ENCODE measurements at regions not wholly inside any gene's neighbourhood (a gene's known extent, or its start where the extent isn't known, plus 50 kb on each side); places are given as distances from the start of the nearest gene placed in this dataset.
"Not testable (repeated sequence)": the region's sequence is repeated elsewhere in the genome, so short reads cannot be mapped to it uniquely, and the experiment has no call there.

DNA sequence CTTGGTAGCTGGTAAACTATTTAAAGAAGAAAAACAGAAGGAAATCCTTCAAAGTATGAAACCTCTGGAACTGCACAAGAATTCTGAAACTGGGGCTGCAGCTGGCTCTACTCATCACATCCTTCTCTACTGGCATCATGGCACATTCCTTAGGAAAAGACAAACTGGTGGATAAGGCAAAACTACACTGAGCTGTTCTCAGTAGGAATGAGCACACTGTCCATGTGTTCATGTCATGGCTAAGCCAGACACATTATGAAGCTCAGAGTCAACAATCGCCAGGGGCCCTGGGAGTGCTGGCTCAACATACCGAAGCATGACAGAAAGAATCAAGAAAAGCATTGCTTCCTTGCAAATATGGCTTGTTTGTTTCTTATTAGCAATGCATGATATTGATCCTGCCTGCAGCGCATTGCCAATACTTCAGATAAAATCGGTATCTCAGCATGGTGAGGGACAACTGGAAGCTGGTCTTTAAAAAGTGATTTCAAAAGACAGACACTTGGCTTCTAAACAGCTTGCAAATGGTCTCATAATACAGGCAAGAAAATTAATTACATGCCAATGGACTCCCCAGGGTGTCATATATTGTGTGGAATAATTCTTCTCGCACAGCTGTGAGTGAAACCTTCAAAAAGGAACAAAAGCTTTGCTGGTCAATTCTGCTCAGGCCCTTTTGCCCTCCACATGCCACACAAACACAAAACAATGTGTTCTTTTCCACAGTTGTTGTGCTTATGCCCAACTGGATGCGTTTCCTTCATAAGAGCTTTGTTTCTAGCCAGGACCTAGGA lies 300.2 kb upstream of the VCX start:
- DNase-seq (ENCODE audit: low spot score) = no peak
- no peak for FAIRE-seq

GRCh38 chrX:7522860-7523259 lies 320.1 kb upstream of the VCX start:
- no peak for FAIRE-seq

DNA sequence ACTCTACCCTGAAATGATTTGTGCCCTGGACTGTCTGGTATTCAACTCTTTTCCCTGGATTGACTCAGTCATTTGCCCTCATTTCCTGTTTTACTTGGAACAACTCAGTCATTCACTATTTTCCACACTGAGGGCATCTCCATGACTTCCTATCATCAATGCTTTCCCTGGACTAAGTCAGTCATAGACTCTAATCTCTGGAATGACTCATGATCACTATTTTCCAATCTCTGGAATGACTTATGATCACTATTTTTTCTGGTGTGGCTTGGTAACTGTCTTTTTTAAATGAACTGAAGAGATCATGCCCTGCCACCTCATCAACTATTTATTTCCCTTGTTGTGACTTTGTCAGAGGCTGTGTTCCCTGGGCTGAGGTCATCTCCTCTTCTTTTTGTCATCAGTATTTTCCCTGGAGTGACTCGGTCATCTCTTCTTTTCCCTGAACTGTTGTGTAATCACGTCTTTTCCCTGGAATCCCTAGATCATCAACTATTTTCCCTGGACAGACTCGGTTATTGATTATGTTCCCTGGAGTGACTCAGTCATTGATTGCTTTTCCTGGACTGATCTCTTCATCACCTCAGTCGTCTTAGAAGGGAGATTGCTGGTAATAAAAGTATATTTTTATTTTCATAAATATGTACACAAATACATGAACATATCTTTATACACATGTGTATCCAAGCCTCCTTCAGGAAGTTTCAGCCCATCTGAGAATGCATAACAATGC lies 327.1 kb upstream of the VCX start:
- FAIRE-seq (no peak), DNase-seq (ENCODE audit: low spot score) (peak; percentile 4)

More at GRCh38 chrX:7522860-7523259, 320.1 kb upstream of the VCX start:
- DNase-seq (ENCODE audit: low spot score) = no peak

DNA sequence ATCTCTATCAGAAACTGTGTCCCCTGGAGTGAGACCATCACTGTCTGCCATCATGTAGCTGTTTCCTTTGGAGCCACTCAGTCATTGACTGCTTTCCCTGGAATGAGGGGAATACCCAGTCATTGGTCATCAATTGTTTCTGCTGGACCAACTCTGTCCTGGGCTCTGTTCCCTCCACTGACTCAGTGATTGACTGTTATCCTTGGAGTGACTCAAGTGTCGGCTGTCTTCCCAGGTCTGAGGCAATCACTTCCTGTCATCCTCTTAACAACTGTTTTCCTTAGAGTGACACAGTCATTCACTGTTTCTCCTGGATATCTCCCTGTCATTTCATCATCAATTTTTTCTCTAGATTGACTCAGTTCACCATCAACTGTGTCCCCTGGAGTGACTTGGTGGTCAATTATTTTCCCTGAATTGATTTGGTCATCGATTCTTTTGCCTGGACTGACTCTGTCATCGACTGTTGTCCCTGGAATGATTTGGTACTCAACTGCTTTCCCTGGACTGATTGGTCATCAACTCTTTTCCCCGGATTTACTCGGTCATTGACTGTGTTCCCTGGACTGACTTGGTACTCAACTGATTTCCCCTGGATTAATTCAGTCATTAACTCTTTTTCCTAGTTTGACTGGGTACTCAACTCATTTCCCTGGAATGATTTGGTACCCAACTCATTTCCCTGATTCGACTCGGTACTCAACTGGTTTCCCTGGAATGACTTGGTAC lies 327.9 kb upstream of the VCX start:
- FAIRE-seq = no peak
- peak; percentile 1 for DNase-seq (ENCODE audit: low spot score)

DNA sequence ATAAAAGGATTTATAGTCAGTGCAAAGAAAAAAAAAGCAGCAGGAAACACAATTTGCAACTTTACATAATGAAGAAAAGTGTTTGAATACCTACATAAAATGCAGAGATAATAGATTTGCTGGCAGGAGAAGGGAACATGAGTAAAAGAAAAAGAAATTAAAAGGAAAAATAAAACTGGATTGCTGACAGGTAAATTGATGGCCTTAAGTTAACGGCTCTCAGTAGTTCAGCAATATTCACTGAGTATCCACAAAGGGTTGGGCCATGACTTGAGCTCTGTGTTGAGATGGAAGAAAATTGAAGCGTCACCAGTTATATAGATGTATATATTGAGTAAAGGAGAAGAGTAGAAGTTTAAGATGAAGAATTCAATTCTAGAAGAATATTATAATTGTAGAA lies 330.1 kb upstream of the VCX start:
- FAIRE-seq = no peak

DNA sequence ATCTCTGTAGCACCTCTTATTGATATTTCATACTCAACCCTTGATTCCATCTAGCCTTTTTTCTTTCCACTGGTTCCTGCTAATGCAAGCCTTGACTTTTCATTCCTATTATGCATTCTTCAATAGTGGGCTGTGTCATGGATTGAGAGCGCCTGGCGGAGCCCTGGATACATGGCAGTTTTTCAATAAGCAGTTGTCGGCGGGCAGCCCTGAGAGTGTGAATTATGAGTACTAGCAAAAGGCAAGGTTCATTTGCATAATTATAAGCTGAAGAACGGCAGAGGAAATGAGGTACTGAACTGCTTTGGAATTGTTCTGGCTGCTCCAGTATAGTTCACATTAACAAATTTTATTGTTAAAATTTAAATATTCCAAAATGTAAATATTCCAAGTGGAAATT lies 339.7 kb upstream of the VCX start:
- DNase-seq (ENCODE audit: low spot score) (no peak), FAIRE-seq (no peak)

More for the DNA sequence above, 330.1 kb upstream of the VCX start:
- no peak for DNase-seq (ENCODE audit: low spot score)

- no peak for DNase-seq (ENCODE audit: low spot score)
- no peak for FAIRE-seq
These were observed 342.6 kb upstream of the VCX start for GRCh38 chrX:7500386-7500785.

- no peak for FAIRE-seq
- no peak for DNase-seq (ENCODE audit: low spot score)
These were observed 338.6 kb upstream of the PUDP start for GRCh38 chrX:7486505-7486904.

DNA sequence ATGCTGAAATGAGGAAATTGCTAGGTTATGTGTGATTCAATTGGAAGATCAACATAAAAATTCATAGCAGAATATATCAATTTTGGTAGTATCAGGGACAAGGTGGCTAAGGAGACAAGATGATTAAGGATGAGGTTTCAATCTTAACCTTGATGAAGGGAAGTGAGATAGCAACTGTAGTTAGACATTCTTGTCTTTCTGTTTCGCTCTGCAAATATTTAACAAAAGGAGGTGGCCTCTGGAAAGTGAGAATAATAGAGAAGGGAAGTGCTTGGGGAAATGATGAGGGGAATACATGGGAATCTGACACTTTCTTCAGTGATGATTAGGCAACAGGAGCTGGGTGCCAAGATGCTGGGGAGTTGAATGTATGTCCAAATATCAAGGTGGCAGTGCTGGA lies 337.1 kb upstream of the PUDP start:
- FAIRE-seq (no peak), DNase-seq (ENCODE audit: low spot score) (no peak)

- DNase-seq (ENCODE audit: low spot score) (no peak), FAIRE-seq (no peak)
These were observed 332.8 kb upstream of the PUDP start for GRCh38 chrX:7480721-7481120.

DNA sequence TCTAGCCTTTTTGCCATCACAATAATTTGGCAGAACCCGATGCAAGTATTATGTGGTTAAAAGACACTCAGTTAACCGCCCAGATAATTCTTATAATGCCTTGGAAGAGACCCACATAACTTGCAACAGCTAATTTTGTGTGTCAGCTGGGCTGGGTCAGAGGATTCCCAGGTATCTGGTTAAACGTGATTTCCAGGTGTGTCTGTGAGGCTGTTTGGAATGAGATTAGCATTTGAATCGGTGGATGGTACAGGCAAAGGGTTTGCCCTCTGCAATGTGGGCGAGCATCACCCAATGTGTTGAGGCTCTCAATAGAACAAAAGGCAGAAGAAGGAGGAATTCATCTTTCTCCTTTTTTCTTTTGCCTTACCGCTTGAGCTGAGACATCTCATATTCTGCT lies 314.2 kb upstream of the PUDP start:
- no peak for DNase-seq (ENCODE audit: low spot score)
- FAIRE-seq = no peak

GRCh38 chrX:7461051-7461450 lies 313.1 kb upstream of the PUDP start:
- DNase-seq (ENCODE audit: low spot score); FAIRE-seq: not testable (repeated sequence)

- FAIRE-seq (no peak), DNase-seq (ENCODE audit: low spot score) (no peak)
These were observed 300.0 kb upstream of the PUDP start for GRCh38 chrX:7447801-7448499.

GRCh38 chrX:7446815-7447214 lies 298.9 kb upstream of the PUDP start:
- DNase-seq (ENCODE audit: low spot score) (peak; percentile 6), FAIRE-seq (no peak)

DNA sequence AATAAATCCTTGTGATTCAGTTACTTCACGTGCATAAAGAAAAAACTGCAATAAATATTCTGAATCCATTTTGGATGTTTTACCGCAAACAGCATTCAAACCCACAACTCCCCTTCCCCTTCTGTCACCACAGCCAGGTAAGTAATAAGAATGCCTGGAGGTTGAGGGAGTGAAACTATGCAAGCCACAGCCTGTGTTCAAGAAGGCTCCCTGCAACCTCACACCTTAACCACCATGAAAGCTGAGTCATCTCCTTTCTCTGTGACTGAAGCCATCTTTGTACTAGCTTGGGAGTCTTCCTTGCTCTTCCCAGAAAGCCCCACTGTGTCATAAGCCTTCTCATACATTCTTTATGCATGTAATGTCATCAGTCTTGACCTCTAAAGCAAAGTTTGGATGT lies 297.0 kb upstream of the PUDP start:
- DNase-seq (ENCODE audit: low spot score) (peak; percentile 23), FAIRE-seq (no peak)

DNA sequence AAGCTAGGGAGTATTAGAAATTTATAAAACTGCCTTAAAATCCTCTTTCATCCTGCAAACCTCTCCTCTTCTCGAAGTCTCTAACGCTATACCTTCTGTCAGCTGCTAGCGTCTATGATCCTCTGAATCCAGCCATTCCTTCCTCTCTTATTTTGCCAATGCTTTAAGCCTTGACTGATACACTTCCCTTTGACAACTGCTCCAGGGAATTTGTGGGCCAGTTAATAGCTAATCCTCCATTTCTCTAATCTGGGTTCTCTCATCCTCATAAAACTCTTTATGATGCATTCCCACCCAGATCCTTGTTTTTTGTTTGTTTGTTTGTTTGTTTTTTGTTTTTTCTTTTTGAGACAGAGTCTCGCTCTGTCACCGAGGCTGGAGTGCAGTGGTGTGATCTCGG lies 293.6 kb upstream of the PUDP start:
- DNase-seq (ENCODE audit: low spot score) = no peak
- no peak for FAIRE-seq

GRCh38 chrX:7435822-7436221 lies 287.9 kb upstream of the PUDP start:
- no peak for DNase-seq (ENCODE audit: low spot score)

GRCh38 chrX:7432901-7433300 lies 284.9 kb upstream of the PUDP start:
- DNase-seq (ENCODE audit: low spot score) (no peak), FAIRE-seq (no peak)

More at GRCh38 chrX:7435822-7436221, 287.9 kb upstream of the PUDP start:
- no peak for FAIRE-seq

- FAIRE-seq (no peak), DNase-seq (ENCODE audit: low spot score) (no peak)
These were observed 272.8 kb upstream of the PUDP start for GRCh38 chrX:7420717-7421116.

- DNase-seq (ENCODE audit: low spot score) = no peak
- FAIRE-seq = no peak
These were observed 266.8 kb upstream of the PUDP start for GRCh38 chrX:7414753-7415152.

- FAIRE-seq = no peak
These were observed 264.9 kb upstream of the PUDP start for GRCh38 chrX:7412840-7413239.

DNA sequence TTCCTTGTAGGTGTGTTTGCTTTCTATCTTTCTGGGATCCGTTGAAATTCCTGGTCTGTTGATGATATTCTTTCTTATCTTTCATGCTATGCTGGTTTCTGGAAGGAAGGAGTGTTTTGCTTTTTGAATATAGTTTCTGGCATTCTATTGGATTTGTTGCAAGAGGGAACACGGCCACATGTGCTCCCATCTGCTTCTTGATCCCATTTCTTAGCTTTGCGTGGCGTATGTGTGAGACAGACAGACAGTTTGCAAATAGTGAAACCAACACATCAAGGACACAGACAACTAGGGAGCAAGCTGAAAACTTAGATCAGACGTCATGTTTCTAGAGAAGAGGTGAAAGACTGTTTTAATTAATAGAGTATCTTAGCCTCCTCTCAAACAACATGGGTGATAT lies 261.9 kb upstream of the PUDP start:
- DNase-seq (ENCODE audit: low spot score) = no peak
- no peak for FAIRE-seq

More at GRCh38 chrX:7412840-7413239, 264.9 kb upstream of the PUDP start:
- DNase-seq (ENCODE audit: low spot score) = no peak

Data from urothelium cell line (cell line).